Esophagus muscularis mucosa (tissue), 4 donors: ENCODE measurements at regions not wholly inside any gene's neighbourhood (a gene's known extent, or its start where the extent isn't known, plus 50 kb on each side); places are given as distances from the start of the nearest gene placed in this dataset.

Source experiments
- DNase-seq: peaks from one replicate; pipeline ENCODE4 v3.0.0-alpha.2; 2017; ENCODE audit errors: extremely low spot score
- H3K27ac ChIP-seq, 4 donors: fragments of 200-600 bp; sonication (generic); replicated peaks in 1 of 4; 1 replicate in 3 of 4; 2 replicates in 1 of 4; pipeline ENCODE4 v1.5.1; 2016 to 2019; ENCODE audit warnings: mild to moderate bottlenecking in 1 of 4
- H3K27me3 ChIP-seq, 4 donors: fragments of 200-600 bp; sonication (generic); one replicate each; pipeline versions ENCODE4 v1.5.1 to v1.6.0; 2016 to 2019
- H3K36me3 ChIP-seq, 4 donors: fragments of 200-600 bp; sonication (generic); one replicate each; pipeline ENCODE4 v1.5.1; 2016 to 2019
- H3K4me1 ChIP-seq, 4 donors: fragments of 200-600 bp; sonication (generic); one replicate each; pipeline ENCODE4 v1.5.1; 2016 to 2019
- H3K4me3 ChIP-seq, 4 donors: fragments of 200-600 bp; sonication (generic); 1 replicate in 2 of 4; 2 replicates in 2 of 4; pipeline ENCODE4 v1.5.1; 2016 to 2019; ENCODE audit warnings: mild to moderate bottlenecking in 4 of 4, moderate library complexity in 1 of 4
- H3K9me3 ChIP-seq, 4 donors: fragments of 200-600 bp; sonication (generic); 1 replicate in 3 of 4; 2 replicates in 1 of 4; pipeline ENCODE4 v1.5.1; 2016 to 2019
- EP300 ChIP-seq: sonication (generic); formaldehyde crosslinking; IDR thresholded peaks from one replicate; pipeline ENCODE4 v1.6.1; 2017; ENCODE audit warnings: antibody characterized with exemption
- POLR2A ChIP-seq: fragments of 450-650 bp; IDR thresholded peaks from one replicate; pipeline ENCODE4 v1.6.1; 2017; ENCODE audit warnings: antibody characterized with exemption, moderate library complexity, mild to moderate bottlenecking, low read depth
- POLR2AphosphoS5 ChIP-seq, 2 donors: sonication (generic); formaldehyde crosslinking; IDR thresholded peaks; one replicate each; pipeline ENCODE4 v1.6.1; 2017; ENCODE audit warnings: antibody characterized with exemption in 2 of 2
- WGBS: methylation state at CpG from one replicate; pipeline ENCODE4 v1.1.5; 2018; 5-methylcytosine and 5-hydroxymethylcytosine counted together
- intact Hi-C: fragments of 100-400 bp; cut with DNase I; formaldehyde crosslinking; loops from one replicate; pipeline ENCODE4 v1.15.1; 2023
- TF ChIP-seq, protein P1 (sequence below), 3 experiments: fragments of 200-600 bp in 2 of 3; fragments of 450-650 bp in 1 of 3; sonication (generic) in 2 of 3; IDR thresholded peaks; one replicate each; pipeline ENCODE4 v1.5.1; 2017 to 2019; ENCODE audit warnings: antibody characterized with exemption in 3 of 3, mild to moderate bottlenecking in 2 of 3, moderate library complexity in 1 of 3

DNA sequence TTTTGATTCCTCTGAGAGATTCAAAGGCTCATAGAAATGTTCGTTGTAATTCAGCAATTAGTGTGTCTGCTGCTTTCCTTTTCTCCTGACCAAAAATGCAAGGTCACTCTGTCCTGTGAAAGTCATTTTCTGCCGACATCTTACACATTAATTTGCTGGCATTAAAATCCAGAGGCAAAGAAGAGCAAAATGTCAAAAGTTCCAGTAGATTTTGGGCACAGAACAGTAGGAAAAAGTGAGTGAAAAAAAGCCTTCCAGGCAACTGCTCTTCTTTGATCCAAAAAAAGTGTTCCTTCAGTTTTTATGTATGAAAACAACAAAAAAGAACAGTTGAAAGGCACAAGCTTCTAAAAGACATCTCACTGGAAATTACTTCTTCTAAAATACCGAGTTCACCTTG is 413.8 kb downstream of the FOXO1 start:
- no peak for DNase-seq
- Histone ChIP-seq H3K9me3 (peaks cover 0 to 4% (median 0%) of the 10 kb centered on the region in 4 donors), H3K4me3 (no peak overlapping the region), H3K36me3 (no peaks in the 10 kb centered on the region), H3K27ac (no peak overlapping the region), H3K27me3 (no peaks in the 10 kb centered on the region), H3K4me1 (peaks cover 0 to 6% (median 3%) of the 10 kb centered on the region in 4 donors)
- intact Hi-C loops, result no loop called here
- TF ChIP-seq POLR2A (no peak), POLR2AphosphoS5 (IDR thresholded peaks at IDR 0.05) (no peak), EP300 (no peak)
- TF ChIP-seq, protein P1, sequence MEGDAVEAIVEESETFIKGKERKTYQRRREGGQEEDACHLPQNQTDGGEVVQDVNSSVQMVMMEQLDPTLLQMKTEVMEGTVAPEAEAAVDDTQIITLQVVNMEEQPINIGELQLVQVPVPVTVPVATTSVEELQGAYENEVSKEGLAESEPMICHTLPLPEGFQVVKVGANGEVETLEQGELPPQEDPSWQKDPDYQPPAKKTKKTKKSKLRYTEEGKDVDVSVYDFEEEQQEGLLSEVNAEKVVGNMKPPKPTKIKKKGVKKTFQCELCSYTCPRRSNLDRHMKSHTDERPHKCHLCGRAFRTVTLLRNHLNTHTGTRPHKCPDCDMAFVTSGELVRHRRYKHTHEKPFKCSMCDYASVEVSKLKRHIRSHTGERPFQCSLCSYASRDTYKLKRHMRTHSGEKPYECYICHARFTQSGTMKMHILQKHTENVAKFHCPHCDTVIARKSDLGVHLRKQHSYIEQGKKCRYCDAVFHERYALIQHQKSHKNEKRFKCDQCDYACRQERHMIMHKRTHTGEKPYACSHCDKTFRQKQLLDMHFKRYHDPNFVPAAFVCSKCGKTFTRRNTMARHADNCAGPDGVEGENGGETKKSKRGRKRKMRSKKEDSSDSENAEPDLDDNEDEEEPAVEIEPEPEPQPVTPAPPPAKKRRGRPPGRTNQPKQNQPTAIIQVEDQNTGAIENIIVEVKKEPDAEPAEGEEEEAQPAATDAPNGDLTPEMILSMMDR (IDR thresholded peaks at IDR 0.05), result no peak
- WGBS, result 64% methylated on average over 3 of the region's 3 CpGs

DNA sequence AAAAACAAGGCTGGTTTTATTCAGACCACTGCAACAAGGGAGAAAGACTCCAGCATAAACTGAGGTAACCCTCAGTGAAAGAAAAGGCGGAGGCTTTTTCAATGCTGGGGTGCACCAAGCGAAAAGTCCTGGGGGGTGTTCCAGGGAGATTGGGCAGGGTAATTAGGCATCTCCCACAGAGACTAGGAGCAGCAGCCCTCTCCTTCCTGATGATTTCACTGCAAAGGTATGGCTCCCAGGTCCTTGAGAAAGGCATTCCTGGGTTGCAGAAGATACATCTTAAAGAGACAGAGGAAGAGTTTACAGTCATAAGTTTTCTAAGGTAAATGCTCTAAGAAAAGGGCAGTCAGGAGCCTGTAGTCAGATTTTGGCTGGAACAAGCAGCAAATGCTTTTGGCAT is 412.0 kb downstream of the FOXO1 start:
- TF ChIP-seq POLR2A, result no peak
- TF ChIP-seq, protein P1 (IDR thresholded peaks at IDR 0.05), result no peak
- no peak for TF ChIP-seq POLR2AphosphoS5 (IDR thresholded peaks at IDR 0.05)
- TF ChIP-seq EP300, result no peak
- 97% methylated on average over 2 of the region's 2 CpGs for WGBS
- peaks cover 0 to 6% (median 5%) of the 10 kb centered on the region in 4 donors for H3K4me1 ChIP-seq
- H3K27me3 ChIP-seq, result no peaks in the 10 kb centered on the region
- peaks cover 0 to 1% (median 0%) of the 10 kb centered on the region in 4 donors for H3K9me3 ChIP-seq
- intact Hi-C loops, result no loop called here
- H3K27ac ChIP-seq, result no peak overlapping the region
- no peaks in the 10 kb centered on the region for H3K36me3 ChIP-seq
- no peak overlapping the region for H3K4me3 ChIP-seq
- DNase-seq, result no peak

DNA sequence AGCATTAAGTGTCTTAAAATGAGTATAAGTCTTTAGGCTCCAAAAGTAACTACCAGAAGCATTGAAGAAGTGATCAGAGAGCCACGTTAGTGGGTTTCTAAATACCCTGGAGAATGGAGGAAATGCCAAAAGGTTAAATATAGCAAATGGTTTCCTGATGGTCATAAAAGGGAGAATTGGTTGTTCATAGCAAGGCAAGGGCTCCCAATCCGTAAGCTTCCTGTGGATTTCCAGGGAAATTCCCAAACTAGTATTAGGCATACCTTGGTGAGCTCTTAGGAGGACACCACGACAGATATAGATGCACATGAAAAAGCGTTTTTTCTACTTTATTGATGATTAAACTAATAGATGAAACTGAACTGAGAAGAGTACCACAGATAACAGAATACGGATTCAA is 410.9 kb downstream of the FOXO1 start:
- 81% methylated on average over 5 of the region's 5 CpGs for WGBS
- TF ChIP-seq, protein P1 (IDR thresholded peaks at IDR 0.05), result no peak
- TF ChIP-seq EP300 (no peak), POLR2AphosphoS5 (IDR thresholded peaks at IDR 0.05) (no peak), POLR2A (no peak)
- intact Hi-C loops, result no loop called here

DNA sequence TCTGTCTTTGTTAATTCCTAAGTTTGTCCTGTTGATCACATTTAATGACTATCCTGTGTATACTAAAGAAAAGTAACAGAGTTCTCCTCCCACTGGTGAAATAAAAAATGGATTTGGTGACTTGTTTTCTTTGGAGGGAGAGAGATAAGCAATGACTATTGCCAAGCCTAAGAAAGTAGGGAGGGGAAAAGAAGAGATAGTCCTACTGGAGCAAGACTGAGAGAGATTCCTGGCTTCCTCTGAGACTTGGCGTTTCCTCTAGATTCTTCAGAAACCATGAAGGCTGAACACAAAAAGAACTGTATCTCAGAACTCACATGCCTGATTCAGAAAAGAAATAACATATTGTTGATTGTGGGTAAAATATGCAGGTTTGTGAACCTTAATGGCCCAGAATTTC is 406.5 kb downstream of the FOXO1 start:
- Histone ChIP-seq H3K4me1 (peaks cover 0 to 14% (median 3%) of the 10 kb centered on the region in 4 donors), H3K4me3 (no peak overlapping the region), H3K36me3 (no peaks in the 10 kb centered on the region), H3K27me3 (no peaks in the 10 kb centered on the region), H3K9me3 (no peaks in the 10 kb centered on the region), H3K27ac (peak overlapping the region; percentile 8 to 58 (median 36))
- no peak for DNase-seq
- intact Hi-C loops, result no loop called here
- TF ChIP-seq, protein P1 (IDR thresholded peaks at IDR 0.05), result no peak
- TF ChIP-seq POLR2A (no peak), POLR2AphosphoS5 (IDR thresholded peaks at IDR 0.05) (peak in 1 of 2 donors; percentile 21), EP300 (no peak)
- 52% methylated on average over 1 of the region's 1 CpG for WGBS

More for the DNA sequence above, 410.9 kb downstream of the FOXO1 start:
- no peaks in the 10 kb centered on the region for H3K9me3 ChIP-seq
- H3K27ac ChIP-seq, result no peak overlapping the region
- DNase-seq, result no peak
- peaks cover 0 to 14% (median 9%) of the 10 kb centered on the region in 4 donors for H3K4me1 ChIP-seq
- no peak overlapping the region for H3K4me3 ChIP-seq
- no peaks in the 10 kb centered on the region for H3K36me3 ChIP-seq
- H3K27me3 ChIP-seq, result no peaks in the 10 kb centered on the region

DNA sequence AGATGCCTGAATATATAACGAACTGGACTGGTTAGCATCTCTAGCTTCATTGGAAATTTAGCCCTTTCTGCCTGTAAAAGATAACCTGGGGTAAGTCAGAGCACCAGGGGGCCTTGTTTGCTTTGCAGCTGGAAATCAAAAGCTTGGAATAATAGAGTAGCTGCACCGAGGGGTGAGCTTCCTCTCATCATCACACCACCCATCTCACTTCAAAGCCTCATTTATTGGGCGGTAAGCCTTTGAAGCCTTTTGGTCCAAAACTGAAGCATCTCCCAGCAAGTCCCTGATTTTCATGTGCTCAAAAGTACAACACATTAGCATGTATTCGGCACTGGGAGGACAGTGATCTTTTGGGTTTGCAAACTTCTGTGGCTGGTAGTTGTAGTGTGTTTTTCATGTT is 405.1 kb downstream of the FOXO1 start:
- TF ChIP-seq, protein P1 (IDR thresholded peaks at IDR 0.05), result no peak
- TF ChIP-seq EP300, result no peak
- no peak for TF ChIP-seq POLR2AphosphoS5 (IDR thresholded peaks at IDR 0.05)
- no peak for TF ChIP-seq POLR2A
- no peaks in the 10 kb centered on the region for H3K27me3 ChIP-seq
- H3K9me3 ChIP-seq, result no peaks in the 10 kb centered on the region
- no peak for DNase-seq
- no peaks in the 10 kb centered on the region for H3K36me3 ChIP-seq
- peaks cover 0 to 14% (median 3%) of the 10 kb centered on the region in 4 donors for H3K4me1 ChIP-seq
- H3K4me3 ChIP-seq, result no peak overlapping the region
- intact Hi-C loops, result no loop called here
- WGBS, result 93% methylated on average over 4 of the region's 4 CpGs
- H3K27ac ChIP-seq, result no peak overlapping the region
